ENCODE measurements at regions not wholly inside any gene's neighbourhood (a gene's known extent, or its start where the extent isn't known, plus 50 kb on each side); places are given as distances from the start of the nearest gene placed in this dataset.

GRCh38 chr6:168390749-168391420 lies 50.1 kb upstream of the SMOC2 start:
- TF ChIP-seq EZH2phosphoT487 (IDR thresholded peaks at IDR 0.05; ENCODE audit: borderline replicate concordance, low read length) (no peak), EZH2 (IDR thresholded peaks at IDR 0.05; ENCODE audit: low read length, unreplicated experiment) (no peak), CTCF (conservative IDR thresholded peaks at IDR 0.05; ENCODE audit: low read depth, low read length) (no peak)
